ENCODE measurements at regions not wholly inside any gene's neighbourhood (a gene's known extent, or its start where the extent isn't known, plus 50 kb on each side); places are given as distances from the start of the nearest gene placed in this dataset.

DNA sequence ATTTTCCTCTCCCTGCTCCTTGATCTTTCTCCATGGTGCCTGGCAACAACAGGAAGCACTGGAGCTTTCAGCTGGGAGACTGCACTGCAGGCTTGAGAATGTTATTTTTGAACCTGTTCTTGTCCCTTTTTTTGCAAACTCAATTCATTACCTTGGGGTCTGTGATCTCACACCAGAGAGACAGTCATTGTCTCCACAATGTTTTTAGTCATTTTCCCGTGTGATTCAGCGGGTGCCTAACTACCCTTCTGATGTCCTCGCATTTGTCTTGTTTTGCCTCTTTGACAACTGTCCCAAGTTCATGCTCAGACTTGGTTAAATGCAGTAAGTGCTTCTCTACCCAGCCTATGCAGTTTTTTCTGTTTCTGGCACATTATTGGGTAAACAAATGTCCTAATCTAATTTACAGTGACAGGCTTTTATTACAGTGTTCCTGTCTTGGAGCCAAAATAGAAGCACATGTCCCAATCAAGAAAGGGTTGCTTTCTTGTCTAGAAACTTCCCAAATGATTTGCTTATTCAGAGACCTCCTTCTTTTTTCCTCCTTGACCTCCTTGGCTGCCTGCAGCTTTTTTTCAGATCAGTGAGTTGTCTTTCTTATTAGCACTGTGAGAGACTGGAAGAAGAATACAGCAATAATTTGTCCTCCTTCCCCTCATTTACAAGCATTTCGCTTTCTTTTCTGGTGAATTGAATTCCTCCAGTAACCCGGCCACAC, 162.4 kb downstream of the NSUN3 start:
- TF ChIP-seq, protein P1, sequence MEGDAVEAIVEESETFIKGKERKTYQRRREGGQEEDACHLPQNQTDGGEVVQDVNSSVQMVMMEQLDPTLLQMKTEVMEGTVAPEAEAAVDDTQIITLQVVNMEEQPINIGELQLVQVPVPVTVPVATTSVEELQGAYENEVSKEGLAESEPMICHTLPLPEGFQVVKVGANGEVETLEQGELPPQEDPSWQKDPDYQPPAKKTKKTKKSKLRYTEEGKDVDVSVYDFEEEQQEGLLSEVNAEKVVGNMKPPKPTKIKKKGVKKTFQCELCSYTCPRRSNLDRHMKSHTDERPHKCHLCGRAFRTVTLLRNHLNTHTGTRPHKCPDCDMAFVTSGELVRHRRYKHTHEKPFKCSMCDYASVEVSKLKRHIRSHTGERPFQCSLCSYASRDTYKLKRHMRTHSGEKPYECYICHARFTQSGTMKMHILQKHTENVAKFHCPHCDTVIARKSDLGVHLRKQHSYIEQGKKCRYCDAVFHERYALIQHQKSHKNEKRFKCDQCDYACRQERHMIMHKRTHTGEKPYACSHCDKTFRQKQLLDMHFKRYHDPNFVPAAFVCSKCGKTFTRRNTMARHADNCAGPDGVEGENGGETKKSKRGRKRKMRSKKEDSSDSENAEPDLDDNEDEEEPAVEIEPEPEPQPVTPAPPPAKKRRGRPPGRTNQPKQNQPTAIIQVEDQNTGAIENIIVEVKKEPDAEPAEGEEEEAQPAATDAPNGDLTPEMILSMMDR (IDR thresholded peaks at IDR 0.05; ENCODE audit: poor library complexity): no peak
- no peak for TF ChIP-seq EZH2 (IDR thresholded peaks at IDR 0.05; ENCODE audit: borderline replicate concordance)
